ENCODE measurements at regions not wholly inside any gene's neighbourhood (a gene's known extent, or its start where the extent isn't known, plus 50 kb on each side); places are given as distances from the start of the nearest gene placed in this dataset.
A peak's percentile ranks its signal among the peaks of the same experiment; 100 is the strongest.

- Histone ChIP-seq H3K4me3 (ENCODE audit: low read depth, low read length) (no peak overlapping the region), H3K27me3 (ENCODE audit: control insufficient read depth, insufficient read depth, low read length) (no peaks in the 10 kb centered on the region), H3K36me3 (ENCODE audit: control insufficient read depth, insufficient read depth, low read length) (no peaks in the 10 kb centered on the region)
- TF ChIP-seq CTCF (IDR thresholded peaks at IDR 0.05; ENCODE audit: insufficient read depth, low read length, severe bottlenecking): no peak
- FAIRE-seq (no peak), DNase-seq (ENCODE audit: low read depth) (peak; percentile 59)
Measured at GRCh38 chr14:85466678-85467077, 63.3 kb upstream of the FLRT2 start.

GRCh38 chr14:85468816-85469215, 61.1 kb upstream of the FLRT2 start:
- peak; percentile 86 for DNase-seq (ENCODE audit: low read depth)
- H3K36me3 ChIP-seq (ENCODE audit: control insufficient read depth, insufficient read depth, low read length): no peaks in the 10 kb centered on the region
- no peak for TF ChIP-seq CTCF (IDR thresholded peaks at IDR 0.05; ENCODE audit: insufficient read depth, low read length, severe bottlenecking)
- no peaks in the 10 kb centered on the region for H3K27me3 ChIP-seq (ENCODE audit: control insufficient read depth, insufficient read depth, low read length)
- no peak overlapping the region for H3K4me3 ChIP-seq (ENCODE audit: low read depth, low read length)
- peak; percentile 94 for FAIRE-seq

GRCh38 chr14:85471156-85471555, 58.8 kb upstream of the FLRT2 start:
- FAIRE-seq: no peak

GRCh38 chr14:85471744-85472143, 58.2 kb upstream of the FLRT2 start:
- no peaks in the 10 kb centered on the region for H3K27me3 ChIP-seq (ENCODE audit: control insufficient read depth, insufficient read depth, low read length)
- DNase-seq (ENCODE audit: low read depth) (peak; percentile 95), FAIRE-seq (no peak)
- no peaks in the 10 kb centered on the region for H3K36me3 ChIP-seq (ENCODE audit: control insufficient read depth, insufficient read depth, low read length)
- no peak for TF ChIP-seq CTCF (IDR thresholded peaks at IDR 0.05; ENCODE audit: insufficient read depth, low read length, severe bottlenecking)
- H3K4me3 ChIP-seq (ENCODE audit: low read depth, low read length): no peak overlapping the region

More at GRCh38 chr14:85471156-85471555, 58.8 kb upstream of the FLRT2 start:
- H3K36me3 ChIP-seq (ENCODE audit: control insufficient read depth, insufficient read depth, low read length): no peaks in the 10 kb centered on the region
- no peak for DNase-seq (ENCODE audit: low read depth)
- no peak for TF ChIP-seq CTCF (IDR thresholded peaks at IDR 0.05; ENCODE audit: insufficient read depth, low read length, severe bottlenecking)
- no peak overlapping the region for H3K4me3 ChIP-seq (ENCODE audit: low read depth, low read length)
- H3K27me3 ChIP-seq (ENCODE audit: control insufficient read depth, insufficient read depth, low read length): no peaks in the 10 kb centered on the region

GRCh38 chr14:85474431-85474830, 55.5 kb upstream of the FLRT2 start:
- Histone ChIP-seq H3K36me3 (ENCODE audit: control insufficient read depth, insufficient read depth, low read length) (no peaks in the 10 kb centered on the region), H3K27me3 (ENCODE audit: control insufficient read depth, insufficient read depth, low read length) (no peaks in the 10 kb centered on the region), H3K4me3 (ENCODE audit: low read depth, low read length) (no peak overlapping the region)
- no peak for TF ChIP-seq CTCF (IDR thresholded peaks at IDR 0.05; ENCODE audit: insufficient read depth, low read length, severe bottlenecking)
- DNase-seq (ENCODE audit: low read depth): no peak
- no peak for FAIRE-seq

GRCh38 chr14:85475113-85475512, 54.8 kb upstream of the FLRT2 start:
- H3K36me3 ChIP-seq (ENCODE audit: control insufficient read depth, insufficient read depth, low read length): no peaks in the 10 kb centered on the region
- no peak for FAIRE-seq
- DNase-seq (ENCODE audit: low read depth): no peak
- no peak overlapping the region for H3K4me3 ChIP-seq (ENCODE audit: low read depth, low read length)
- TF ChIP-seq CTCF (IDR thresholded peaks at IDR 0.05; ENCODE audit: insufficient read depth, low read length, severe bottlenecking): no peak
- no peaks in the 10 kb centered on the region for H3K27me3 ChIP-seq (ENCODE audit: control insufficient read depth, insufficient read depth, low read length)
